Lung (tissue), 11 donors: ENCODE measurements at regions not wholly inside any gene's neighbourhood (a gene's known extent, or its start where the extent isn't known, plus 50 kb on each side); places are given as distances from the start of the nearest gene placed in this dataset.

ENCODE experiments used
- ATAC-seq: fragments of 200-7000 bp; cut with Tn5 transposase; one replicate; pipeline ENCODE4 v1.9.1; 2020; ENCODE audit warnings: moderate number of reproducible peaks; ENCODE audit not compliant: insufficient read depth, low FRiP score
- DNase-seq, 3 donors: peaks; one replicate each; pipeline ENCODE4 v3.0.0-alpha.2; 2013 to 2017
- H3K27ac ChIP-seq, 2 donors: one replicate each; pipeline ENCODE4 v1.5.1; 2013; ENCODE audit warnings: mild to moderate bottlenecking in 2 of 2, moderate library complexity in 2 of 2, control low read depth in 1 of 2, inconsistent platforms in 1 of 2, low read depth in 1 of 2, low read length in 1 of 2
- H3K27me3 ChIP-seq, 3 donors: one replicate each; pipeline ENCODE4 v1.5.1; 2013; ENCODE audit warnings: low read length in 2 of 3; ENCODE audit not compliant: control insufficient read depth in 3 of 3, insufficient read depth in 3 of 3
- H3K36me3 ChIP-seq, 4 donors: one replicate each; pipeline ENCODE4 v1.5.1; 2013; ENCODE audit warnings: low read length in 4 of 4, mild to moderate bottlenecking in 1 of 4, moderate library complexity in 1 of 4; ENCODE audit not compliant: control insufficient read depth in 4 of 4, insufficient read depth in 4 of 4
- H3K4me1 ChIP-seq, 5 donors: one replicate each; pipeline ENCODE4 v1.5.1; 2013; ENCODE audit warnings: low read length in 5 of 5, mild to moderate bottlenecking in 2 of 5, moderate library complexity in 1 of 5; ENCODE audit not compliant: control insufficient read depth in 5 of 5, insufficient read depth in 5 of 5
- H3K4me3 ChIP-seq: one replicate; pipeline ENCODE4 v1.5.1; 2013; ENCODE audit warnings: mild to moderate bottlenecking, control low read depth, moderate library complexity
- H3K9ac ChIP-seq, 2 donors: one replicate each; pipeline ENCODE4 v1.5.1; 2013; ENCODE audit warnings: low read length in 2 of 2, control low read depth in 1 of 2; ENCODE audit not compliant: insufficient read depth in 1 of 2
- H3K9me3 ChIP-seq, 4 donors: one replicate each; pipeline ENCODE4 v1.5.1; 2013; ENCODE audit warnings: low read length in 3 of 4, mild to moderate bottlenecking in 1 of 4, moderate library complexity in 1 of 4; ENCODE audit not compliant: control insufficient read depth in 4 of 4, insufficient read depth in 3 of 4
- CTCF ChIP-seq: IDR thresholded peaks from 2 replicates; pipeline ENCODE4 v1.5.1; 2012; ENCODE audit warnings: mild to moderate bottlenecking; ENCODE audit errors: control extremely low read depth, extremely low read depth
- WGBS, 2 donors: extraction: QIAGEN DNeasy Blood & Tissue Kit; methylation state at CpG; one replicate each; pipeline ENCODE4 v1.1.7; 2013; 5-methylcytosine and 5-hydroxymethylcytosine counted together
- donor health status: control.
- donor health status: control.
- donor health status: Bipolar disorder and iron deficiency.
- donor health status: healthy.
- donor health status: DM: yes; HTN: yes; CAD: no.

GRCh38 chr2:71777946-71778345 lies 324.6 kb downstream of the DYSF start:
- Histone ChIP-seq H3K4me3 (no peak overlapping the region), H3K27me3 (no peaks in the 10 kb centered on the region), H3K9ac (no peak overlapping the region), H3K9me3 (no peaks in the 10 kb centered on the region), H3K36me3 (no peaks in the 10 kb centered on the region), H3K27ac (no peak overlapping the region), H3K4me1 (peaks cover 0 to 13% (median 3%) of the 10 kb centered on the region in 5 donors)
- ATAC-seq (no peak), DNase-seq (no peak)
- no peak for TF ChIP-seq CTCF
- 89 to 96% methylated on average over 4 of the region's 4 CpGs for WGBS, 2 donors

DNA sequence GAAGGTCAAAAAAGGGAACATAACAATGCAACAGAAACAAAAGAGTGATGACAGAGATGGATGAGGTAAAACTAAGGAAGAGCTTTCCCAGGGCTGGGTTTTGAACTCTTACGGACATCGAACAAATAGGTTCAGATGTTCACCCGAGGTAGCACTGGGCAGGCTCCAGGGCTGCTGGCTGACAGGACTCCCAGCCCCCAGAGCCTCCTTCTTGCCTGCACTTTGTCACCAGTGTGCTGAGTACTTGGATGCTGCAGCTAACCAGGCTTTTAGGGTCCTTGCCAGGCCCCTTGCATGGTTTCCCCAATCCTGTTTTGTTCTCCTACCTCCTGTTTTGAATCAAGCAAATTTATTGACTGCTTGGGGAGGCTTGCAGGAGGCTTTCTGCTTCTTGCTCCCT lies 322.9 kb downstream of the DYSF start:
- Histone ChIP-seq H3K9ac (no peak overlapping the region), H3K4me1 (peaks cover 0 to 13% (median 3%) of the 10 kb centered on the region in 5 donors), H3K4me3 (no peak overlapping the region), H3K9me3 (peaks cover 0 to 3% (median 0%) of the 10 kb centered on the region in 4 donors), H3K27ac (no peak overlapping the region), H3K36me3 (no peaks in the 10 kb centered on the region), H3K27me3 (no peaks in the 10 kb centered on the region)
- DNase-seq (no peak), ATAC-seq (no peak)
- 76 to 77% methylated on average over 3 of the region's 3 CpGs for WGBS, 2 donors
- no peak for TF ChIP-seq CTCF

- TF ChIP-seq CTCF = no peak
- DNase-seq = no peak
- no peak overlapping the region for H3K9ac ChIP-seq
- ATAC-seq = no peak
- peaks cover 0 to 8% (median 1%) of the 10 kb centered on the region in 4 donors for H3K9me3 ChIP-seq
- 92 to 95% methylated on average over 3 of the region's 3 CpGs for WGBS, 2 donors
- H3K36me3 ChIP-seq = no peaks in the 10 kb centered on the region
- H3K4me1 ChIP-seq = no peaks in the 10 kb centered on the region
- H3K27me3 ChIP-seq = no peaks in the 10 kb centered on the region
- H3K4me3 ChIP-seq = no peak overlapping the region
- H3K27ac ChIP-seq = no peak overlapping the region
Observed at GRCh38 chr2:71773218-71773617, 319.9 kb downstream of the DYSF start.

GRCh38 chr2:71772510-71773172 lies 319.3 kb downstream of the DYSF start:
- Histone ChIP-seq H3K36me3 (no peaks in the 10 kb centered on the region), H3K27me3 (no peaks in the 10 kb centered on the region), H3K27ac (no peak overlapping the region), H3K9me3 (peaks cover 0 to 8% (median 1%) of the 10 kb centered on the region in 4 donors), H3K9ac (no peak overlapping the region), H3K4me3 (no peak overlapping the region), H3K4me1 (no peaks in the 10 kb centered on the region)
- TF ChIP-seq CTCF = no peak
- ATAC-seq (no peak), DNase-seq (no peak)
- WGBS, 2 donors = 96 to 97% methylated on average over 4 of the region's 4 CpGs
